ENCODE measurements at regions not wholly inside any gene's neighbourhood (a gene's known extent, or its start where the extent isn't known, plus 50 kb on each side); places are given as distances from the start of the nearest gene placed in this dataset.

DNA sequence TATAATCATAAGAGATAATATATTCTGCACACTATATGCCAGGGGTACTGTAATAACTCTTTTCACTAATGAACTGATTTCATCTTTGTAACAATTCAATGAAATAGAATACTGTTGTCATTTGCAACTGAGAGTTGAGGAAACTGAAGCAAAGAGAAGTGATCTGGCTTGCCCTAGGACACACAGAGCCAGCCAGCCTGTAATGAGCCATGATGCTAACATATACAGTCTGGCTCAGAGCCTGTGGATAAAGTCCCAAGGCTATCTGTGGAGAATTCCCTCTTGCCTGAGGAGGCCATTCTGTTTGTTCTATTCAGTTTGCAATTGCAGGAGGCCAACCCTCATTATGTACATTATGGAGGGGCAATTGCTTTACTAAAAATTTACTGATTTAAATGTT is 241.3 kb downstream of the CXCL12 start:
- no peak for TF ChIP-seq CTCF (IDR thresholded peaks at IDR 0.05)
- TF ChIP-seq POLR2A (IDR thresholded peaks at IDR 0.05; ENCODE audit: low read depth), result no peak
- no peak for TF ChIP-seq POLR2AphosphoS5 (IDR thresholded peaks at IDR 0.05)
